ENCODE measurements at regions not wholly inside any gene's neighbourhood (a gene's known extent, or its start where the extent isn't known, plus 50 kb on each side); places are given as distances from the start of the nearest gene placed in this dataset.

- TF ChIP-seq PATZ1 (CRISPR knock-in tag; IDR thresholded peaks at IDR 0.05; ENCODE audit: borderline replicate concordance) = no peak
- no peak for TF ChIP-seq ZFP3 (CRISPR knock-in tag; IDR thresholded peaks at IDR 0.05)
- TF ChIP-seq ISL1 (CRISPR knock-in tag; IDR thresholded peaks at IDR 0.05) = no peak
- no peak for TF ChIP-seq OSR1 (CRISPR knock-in tag; IDR thresholded peaks at IDR 0.05)
- no peak for TF ChIP-seq ZNF565 (CRISPR knock-in tag; conservative IDR thresholded peaks at IDR 0.05; ENCODE audit: low read depth)
- no peak for TF ChIP-seq CREB5 (CRISPR knock-in tag; IDR thresholded peaks at IDR 0.05; ENCODE audit: low read depth)
- no peak for TF ChIP-seq ESRRG (CRISPR knock-in tag; IDR thresholded peaks at IDR 0.05)
- no peak for TF ChIP-seq ZFP30 (CRISPR knock-in tag; IDR thresholded peaks at IDR 0.05)
- no peak for TF ChIP-seq ARNTL (CRISPR knock-in tag; IDR thresholded peaks at IDR 0.05; ENCODE audit: borderline replicate concordance, low read depth)
- no peak for TF ChIP-seq TCF4 (CRISPR knock-in tag; IDR thresholded peaks at IDR 0.05; ENCODE audit: borderline replicate concordance)
Observed at GRCh38 chr6:14442242-14442641, 324.7 kb downstream of the CD83 start.
